ENCODE measurements at regions not wholly inside any gene's neighbourhood (a gene's known extent, or its start where the extent isn't known, plus 50 kb on each side); places are given as distances from the start of the nearest gene placed in this dataset.

DNA sequence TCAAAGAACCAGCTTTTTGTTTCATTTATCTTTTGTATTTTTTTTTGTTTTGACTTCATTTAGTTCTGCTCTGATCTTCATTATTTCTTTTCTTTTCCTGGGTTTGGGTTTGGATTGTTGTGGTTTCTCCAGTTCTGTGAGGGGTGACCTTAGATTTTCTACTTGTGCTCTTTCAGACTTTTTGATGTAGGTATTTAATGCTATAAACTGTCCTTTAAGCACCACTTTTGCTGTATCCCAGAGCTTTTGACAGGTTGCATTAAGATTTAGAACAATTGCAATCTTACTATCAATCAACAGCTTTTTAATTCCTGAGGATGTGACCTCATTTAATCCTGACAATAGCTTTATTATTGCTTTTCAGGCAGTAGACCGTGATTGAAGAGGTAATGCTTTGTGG lies 94.3 kb downstream of the ZNF280B start:
- TF ChIP-seq POLR2AphosphoS5 (IDR thresholded peaks at IDR 0.05; ENCODE audit: low read depth, low read length) (no peak), EZH2 (IDR thresholded peaks at IDR 0.05; ENCODE audit: low read depth, low read length, severe bottlenecking) (no peak), PHF8 (conservative IDR thresholded peaks at IDR 0.05; ENCODE audit: low read depth, low read length) (no peak), EP300 (IDR thresholded peaks at IDR 0.05; ENCODE audit: borderline replicate concordance in 1 of 2, low read depth in 2 of 2, low read length in 2 of 2) (no peak), BCL11A (IDR thresholded peaks at IDR 0.05; ENCODE audit: low read depth in 2 of 2, low read length in 2 of 2) (no peak), KDM1A (IDR thresholded peaks at IDR 0.05; ENCODE audit: borderline replicate concordance, low read length) (no peak), SUZ12 (IDR thresholded peaks at IDR 0.05; ENCODE audit: low read length) (no peak)

All from H1 (cell line).